ENCODE measurements at regions not wholly inside any gene's neighbourhood (a gene's known extent, or its start where the extent isn't known, plus 50 kb on each side); places are given as distances from the start of the nearest gene placed in this dataset.

DNA sequence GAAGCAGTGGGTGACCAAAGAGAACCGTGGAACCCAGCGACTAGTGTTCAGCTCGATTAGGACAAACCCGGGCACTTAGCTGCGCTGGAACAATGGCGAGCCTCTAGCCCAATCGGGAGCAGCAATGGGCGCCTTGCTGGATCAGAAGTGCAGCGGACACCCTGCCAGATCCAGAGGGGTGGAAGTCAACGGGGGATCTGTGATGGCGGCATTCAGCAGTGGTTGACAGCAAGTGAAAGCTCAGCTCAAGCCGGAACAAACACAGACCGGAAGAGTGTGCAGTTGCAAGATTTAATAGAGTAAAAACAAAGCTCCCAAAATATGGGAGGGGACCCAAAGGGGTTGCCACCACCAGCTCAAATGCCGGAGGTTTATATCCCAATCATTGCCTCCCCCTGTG, 478.7 kb upstream of the REG3G start:
- no peak for TF ChIP-seq EZH2 (IDR thresholded peaks at IDR 0.05; ENCODE audit: borderline replicate concordance, low read depth, low read length, poor library complexity, severe bottlenecking)
- TF ChIP-seq CTCF (conservative IDR thresholded peaks at IDR 0.05; ENCODE audit: low read depth, low read length): no peak
- no peaks in the 10 kb centered on the region for H3K27me3 ChIP-seq (replicated peaks; ENCODE audit: insufficient read depth, low read depth, low read length, poor library complexity)
- no peaks in the 10 kb centered on the region for H3K9me3 ChIP-seq (ENCODE audit: low read depth, low read length, poor library complexity, severe bottlenecking)
- no peak overlapping the region for H3K27ac ChIP-seq (ENCODE audit: low read depth, low read length, poor library complexity, severe bottlenecking)
- no peak overlapping the region for H3K4me3 ChIP-seq (ENCODE audit: low read depth, low read length, poor library complexity, severe bottlenecking)
- no peaks in the 10 kb centered on the region for H3K4me1 ChIP-seq (ENCODE audit: insufficient read depth, low read length, poor library complexity, severe bottlenecking)
- no peaks in the 10 kb centered on the region for H3K36me3 ChIP-seq (ENCODE audit: insufficient read depth, low read length, poor library complexity, severe bottlenecking)
- no peak for DNase-seq (ENCODE audit: low spot score)
- no TSS peak for BruUV-seq (replicated peaks)
- ChIA-PET CTCF (no interaction called here), POLR2A (ENCODE audit: low non-redundant PET) (no interaction called here)
- intact Hi-C loops (cut with micrococcal nuclease; ENCODE audit: unreplicated experiment): no loop called here

GRCh38 chr2:78549766-78550165, 475.7 kb upstream of the REG3G start:
- Histone ChIP-seq H3K27me3 (replicated peaks; ENCODE audit: insufficient read depth, low read depth, low read length, poor library complexity) (no peaks in the 10 kb centered on the region), H3K9me3 (ENCODE audit: low read depth, low read length, poor library complexity, severe bottlenecking) (no peaks in the 10 kb centered on the region), H3K36me3 (ENCODE audit: insufficient read depth, low read length, poor library complexity, severe bottlenecking) (no peaks in the 10 kb centered on the region), H3K4me1 (ENCODE audit: insufficient read depth, low read length, poor library complexity, severe bottlenecking) (no peaks in the 10 kb centered on the region), H3K27ac (ENCODE audit: low read depth, low read length, poor library complexity, severe bottlenecking) (no peak overlapping the region), H3K4me3 (ENCODE audit: low read depth, low read length, poor library complexity, severe bottlenecking) (no peak overlapping the region)
- no peak for TF ChIP-seq CTCF (conservative IDR thresholded peaks at IDR 0.05; ENCODE audit: low read depth, low read length)
- TF ChIP-seq EZH2 (IDR thresholded peaks at IDR 0.05; ENCODE audit: borderline replicate concordance, low read depth, low read length, poor library complexity, severe bottlenecking): no peak
- ChIA-PET CTCF (no interaction called here), POLR2A (ENCODE audit: low non-redundant PET) (no interaction called here)
- intact Hi-C loops (cut with micrococcal nuclease; ENCODE audit: unreplicated experiment): no loop called here
- no peak for DNase-seq (ENCODE audit: low spot score)
- no TSS peak for BruUV-seq (replicated peaks)

DNA sequence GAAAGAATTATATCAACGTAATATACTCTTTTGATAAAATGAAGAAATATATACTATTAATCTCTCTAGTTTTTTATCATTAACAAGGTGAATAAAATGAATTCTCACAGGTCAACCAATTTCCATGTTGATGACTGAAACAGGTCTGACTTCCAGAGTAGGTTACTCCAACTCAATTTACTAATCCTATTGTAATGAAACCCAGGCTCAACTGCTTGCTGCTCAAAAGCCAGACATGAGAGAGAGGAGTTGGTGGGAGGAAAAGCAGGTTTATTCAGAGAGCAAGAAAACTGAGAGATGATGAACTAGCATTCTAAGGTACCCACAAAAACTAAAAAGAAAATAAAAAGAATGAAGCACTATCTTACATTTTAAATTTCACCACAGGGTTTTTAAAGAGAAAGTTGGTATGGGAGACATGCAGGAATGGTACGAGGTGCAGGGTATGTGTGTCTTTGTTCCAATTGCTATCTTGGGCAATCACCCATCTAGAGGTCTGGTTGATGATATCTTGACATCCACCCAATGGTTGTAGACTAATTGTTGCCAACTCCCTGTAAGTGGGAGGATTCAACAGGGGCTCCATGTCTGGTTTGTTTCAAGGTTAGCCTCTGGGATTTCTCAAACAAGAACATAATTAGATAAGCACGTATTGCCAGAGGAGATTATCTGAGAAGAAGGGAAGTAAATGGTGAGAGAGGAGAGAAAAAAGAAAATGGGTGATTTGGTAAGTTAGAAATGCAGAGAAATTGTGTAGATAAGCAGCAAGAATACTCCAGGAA, 471.4 kb upstream of the REG3G start:
- BruUV-seq (replicated peaks): no TSS peak
- POLR2A ChIA-PET (ENCODE audit: low non-redundant PET): no interaction called here
- Histone ChIP-seq H3K4me3 (ENCODE audit: low read depth, low read length, poor library complexity, severe bottlenecking) (no peak overlapping the region), H3K27me3 (replicated peaks; ENCODE audit: insufficient read depth, low read depth, low read length, poor library complexity) (no peaks in the 10 kb centered on the region), H3K27ac (ENCODE audit: low read depth, low read length, poor library complexity, severe bottlenecking) (no peak overlapping the region), H3K9me3 (ENCODE audit: low read depth, low read length, poor library complexity, severe bottlenecking) (no peaks in the 10 kb centered on the region), H3K36me3 (ENCODE audit: insufficient read depth, low read length, poor library complexity, severe bottlenecking) (no peaks in the 10 kb centered on the region), H3K4me1 (ENCODE audit: insufficient read depth, low read length, poor library complexity, severe bottlenecking) (no peaks in the 10 kb centered on the region)
- intact Hi-C loops (cut with micrococcal nuclease; ENCODE audit: unreplicated experiment): no loop called here
- CTCF ChIA-PET: no interaction called here
- DNase-seq (ENCODE audit: low spot score): no peak
- TF ChIP-seq CTCF (conservative IDR thresholded peaks at IDR 0.05; ENCODE audit: low read depth, low read length) (no peak), EZH2 (IDR thresholded peaks at IDR 0.05; ENCODE audit: borderline replicate concordance, low read depth, low read length, poor library complexity, severe bottlenecking) (no peak)

Measured in A673 (cell line).